Fibroblast of lung (primary cell): ENCODE measurements at regions not wholly inside any gene's neighbourhood (a gene's known extent, or its start where the extent isn't known, plus 50 kb on each side); places are given as distances from the start of the nearest gene placed in this dataset.

Source experiments
- DNase-seq, 2 donors: peaks; one replicate each; pipeline versions ENCODE4 v3.0.0 to v3.0.0-alpha.2; 2010; ENCODE audit warnings: low read depth in 2 of 2
- H2AFZ ChIP-seq: 2 replicates; pipeline ENCODE4 v1.5.1; 2012; ENCODE audit warnings: low read length, control low read depth, inconsistent platforms
- H3K27ac ChIP-seq: 2 replicates; pipeline ENCODE4 v1.5.1; 2011; ENCODE audit warnings: low read length, control low read depth; ENCODE audit not compliant: insufficient read depth
- H3K27me3 ChIP-seq: 2 replicates; pipeline ENCODE4 v1.5.1; 2011; ENCODE audit warnings: mild to moderate bottlenecking, low read length; ENCODE audit not compliant: control insufficient read depth, insufficient read depth
- H3K36me3 ChIP-seq: 2 replicates; pipeline ENCODE4 v1.5.1; 2011; ENCODE audit warnings: low read length; ENCODE audit not compliant: control insufficient read depth, insufficient read depth
- H3K4me1 ChIP-seq: 2 replicates; pipeline ENCODE4 v1.5.1; 2011; ENCODE audit warnings: low read length; ENCODE audit not compliant: control insufficient read depth, insufficient read depth; ENCODE audit errors: extremely low read depth
- H3K4me2 ChIP-seq: 2 replicates; pipeline ENCODE4 v1.5.1; 2011; ENCODE audit warnings: low read length, control low read depth; ENCODE audit not compliant: insufficient read depth; ENCODE audit errors: extremely low read depth
- H3K4me3 ChIP-seq, 4 experiments: fragments of 200-600 bp in 1 of 4; sonication (generic) in 1 of 4; replicated peaks in 1 of 4; 2 replicates each; pipeline ENCODE4 v1.5.1; 2011 to 2016; ENCODE audit warnings: low read length in 4 of 4, low read depth in 3 of 4, mild to moderate bottlenecking in 3 of 4, control low read depth in 2 of 4, inconsistent platforms in 1 of 4, mixed read lengths in 1 of 4; ENCODE audit not compliant: insufficient read depth in 1 of 4; ENCODE audit errors: control extremely low read depth in 1 of 4
- H3K79me2 ChIP-seq: 2 replicates; pipeline ENCODE4 v1.5.1; 2012; ENCODE audit warnings: mild to moderate bottlenecking, low read length, inconsistent platforms; ENCODE audit not compliant: control insufficient read depth, insufficient read depth
- H3K9ac ChIP-seq: 2 replicates; pipeline ENCODE4 v1.5.1; 2011; ENCODE audit warnings: mild to moderate bottlenecking, low read length, control low read depth; ENCODE audit not compliant: insufficient read depth
- H3K9me3 ChIP-seq: 2 replicates; pipeline ENCODE4 v1.5.1; 2012; ENCODE audit warnings: low read depth, low read length; ENCODE audit not compliant: control insufficient read depth, insufficient read depth
- H4K20me1 ChIP-seq: 2 replicates; pipeline ENCODE4 v1.5.1; 2011; ENCODE audit warnings: low read length; ENCODE audit not compliant: control insufficient read depth, insufficient read depth; ENCODE audit errors: extremely low read depth
- CTCF ChIP-seq, 2 donors: IDR thresholded peaks in 1 of 2; conservative IDR thresholded peaks in 1 of 2; 1 replicate in 1 of 2; 2 replicates in 1 of 2; pipeline ENCODE4 v1.5.1; 2011 to 2012; ENCODE audit warnings: low read length in 2 of 2, control low read depth in 1 of 2, inconsistent platforms in 1 of 2, low read depth in 1 of 2, mild to moderate bottlenecking in 1 of 2
- EZH2 ChIP-seq: IDR thresholded peaks from 2 replicates; pipeline ENCODE4 v1.5.1; 2012; ENCODE audit warnings: low read length, control low read depth, mild to moderate bottlenecking; ENCODE audit errors: missing control alignments

GRCh38 chr17:14827396-14827919 lies 437.7 kb downstream of the PMP22 start:
- Histone ChIP-seq H3K27me3 (no peaks in the 10 kb centered on the region), H3K36me3 (no peaks in the 10 kb centered on the region), H3K79me2 (no peaks in the 10 kb centered on the region), H3K27ac (no peak overlapping the region), H2AFZ (no peak overlapping the region), H4K20me1 (no peaks in the 10 kb centered on the region), H3K4me3 (no peak overlapping the region), H3K9me3 (no peaks in the 10 kb centered on the region), H3K9ac (no peak overlapping the region), H3K4me1 (no peaks in the 10 kb centered on the region), H3K4me2 (no peak overlapping the region)
- no peak for DNase-seq
- TF ChIP-seq CTCF (conservative IDR thresholded peaks at IDR 0.05 in 1 of 2, IDR thresholded peaks at IDR 0.05 in 1 of 2; ENCODE audit: low read depth in 1 of 2, low read length in 2 of 2): no peak
- no peak for TF ChIP-seq EZH2

- Histone ChIP-seq H3K4me2 (no peak overlapping the region), H3K36me3 (no peaks in the 10 kb centered on the region), H3K4me1 (no peaks in the 10 kb centered on the region), H3K79me2 (no peaks in the 10 kb centered on the region), H3K9me3 (no peaks in the 10 kb centered on the region), H3K4me3 (no peak overlapping the region), H4K20me1 (no peaks in the 10 kb centered on the region), H3K9ac (no peak overlapping the region), H3K27ac (no peak overlapping the region), H2AFZ (no peak overlapping the region), H3K27me3 (no peaks in the 10 kb centered on the region)
- no peak for DNase-seq
- TF ChIP-seq EZH2 (no peak), CTCF (conservative IDR thresholded peaks at IDR 0.05 in 1 of 2, IDR thresholded peaks at IDR 0.05 in 1 of 2; ENCODE audit: low read depth in 1 of 2, low read length in 2 of 2) (no peak)
Measured at GRCh38 chr17:14826358-14826757, 438.8 kb downstream of the PMP22 start.

GRCh38 chr17:14818469-14818868 lies 446.7 kb downstream of the PMP22 start:
- no peak overlapping the region for H2AFZ ChIP-seq
- H3K79me2 ChIP-seq: no peaks in the 10 kb centered on the region
- no peaks in the 10 kb centered on the region for H3K9me3 ChIP-seq
- no peaks in the 10 kb centered on the region for H3K4me1 ChIP-seq
- DNase-seq: no peak
- no peaks in the 10 kb centered on the region for H4K20me1 ChIP-seq
- H3K27me3 ChIP-seq: no peaks in the 10 kb centered on the region
- no peak for TF ChIP-seq EZH2
- TF ChIP-seq CTCF (conservative IDR thresholded peaks at IDR 0.05 in 1 of 2, IDR thresholded peaks at IDR 0.05 in 1 of 2; ENCODE audit: low read depth in 1 of 2, low read length in 2 of 2): no peak
- H3K27ac ChIP-seq: no peak overlapping the region
- H3K4me3 ChIP-seq: no peak overlapping the region
- no peaks in the 10 kb centered on the region for H3K36me3 ChIP-seq
- no peak overlapping the region for H3K4me2 ChIP-seq
- no peak overlapping the region for H3K9ac ChIP-seq
